Spleen (tissue), 7 donors: ENCODE measurements at regions not wholly inside any gene's neighbourhood (a gene's known extent, or its start where the extent isn't known, plus 50 kb on each side); places are given as distances from the start of the nearest gene placed in this dataset.

Source experiments
- POLR2AphosphoS5 ChIP-seq, 3 donors: sonication (generic); formaldehyde crosslinking; IDR thresholded peaks; one replicate each; pipeline ENCODE4 v1.5.1; 2017; ENCODE audit warnings: antibody characterized with exemption in 3 of 3
- TF ChIP-seq, protein P1 (sequence below), 11 experiments: fragments of 200-600 bp in 7 of 11; fragments of 450-650 bp in 4 of 11; sonication (generic) in 4 of 11; IDR thresholded peaks in 8 of 11; conservative IDR thresholded peaks in 3 of 11; 1 replicate in 7 of 11; 2 replicates in 4 of 11; pipeline versions ENCODE4 v1.4.0 to v1.8.0; 2016 to 2021; ENCODE audit warnings: antibody characterized with exemption in 11 of 11, inconsistent platforms in 4 of 11, mild to moderate bottlenecking in 1 of 11
- donor health status: DM: no; HTN: no; CAD: no; lungs with moderate emphysema.
- donor health status: DM: no; HTN: no; CAD: no.
- donor health status: DM: no; HTN: no; CAD: no.

DNA sequence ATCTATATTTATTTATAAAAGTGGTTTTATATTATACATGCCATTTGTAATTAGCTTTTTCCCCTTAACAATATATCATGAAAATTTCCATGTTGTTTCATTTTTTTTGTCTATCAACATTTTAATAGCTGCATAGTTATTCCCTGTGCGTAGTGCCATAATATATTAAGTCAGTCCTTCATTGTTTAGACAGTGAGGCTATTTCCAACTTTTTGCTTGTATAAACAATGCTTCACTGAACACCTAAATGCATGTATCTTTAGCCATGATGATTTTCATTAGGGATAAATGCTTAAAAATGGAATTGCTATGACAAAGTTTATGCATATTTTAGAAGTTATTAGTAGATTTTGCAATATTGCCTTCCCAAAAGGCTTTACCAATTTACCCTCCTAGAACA lies 80.7 kb upstream of the STC2 start:
- TF ChIP-seq POLR2AphosphoS5 (IDR thresholded peaks at IDR 0.05) = no peak
- TF ChIP-seq, protein P1, sequence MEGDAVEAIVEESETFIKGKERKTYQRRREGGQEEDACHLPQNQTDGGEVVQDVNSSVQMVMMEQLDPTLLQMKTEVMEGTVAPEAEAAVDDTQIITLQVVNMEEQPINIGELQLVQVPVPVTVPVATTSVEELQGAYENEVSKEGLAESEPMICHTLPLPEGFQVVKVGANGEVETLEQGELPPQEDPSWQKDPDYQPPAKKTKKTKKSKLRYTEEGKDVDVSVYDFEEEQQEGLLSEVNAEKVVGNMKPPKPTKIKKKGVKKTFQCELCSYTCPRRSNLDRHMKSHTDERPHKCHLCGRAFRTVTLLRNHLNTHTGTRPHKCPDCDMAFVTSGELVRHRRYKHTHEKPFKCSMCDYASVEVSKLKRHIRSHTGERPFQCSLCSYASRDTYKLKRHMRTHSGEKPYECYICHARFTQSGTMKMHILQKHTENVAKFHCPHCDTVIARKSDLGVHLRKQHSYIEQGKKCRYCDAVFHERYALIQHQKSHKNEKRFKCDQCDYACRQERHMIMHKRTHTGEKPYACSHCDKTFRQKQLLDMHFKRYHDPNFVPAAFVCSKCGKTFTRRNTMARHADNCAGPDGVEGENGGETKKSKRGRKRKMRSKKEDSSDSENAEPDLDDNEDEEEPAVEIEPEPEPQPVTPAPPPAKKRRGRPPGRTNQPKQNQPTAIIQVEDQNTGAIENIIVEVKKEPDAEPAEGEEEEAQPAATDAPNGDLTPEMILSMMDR (IDR thresholded peaks at IDR 0.05 in 8 of 11, conservative IDR thresholded peaks at IDR 0.05 in 3 of 11) = no peak
